ENCODE measurements at regions not wholly inside any gene's neighbourhood (a gene's known extent, or its start where the extent isn't known, plus 50 kb on each side); places are given as distances from the start of the nearest gene placed in this dataset.

DNA sequence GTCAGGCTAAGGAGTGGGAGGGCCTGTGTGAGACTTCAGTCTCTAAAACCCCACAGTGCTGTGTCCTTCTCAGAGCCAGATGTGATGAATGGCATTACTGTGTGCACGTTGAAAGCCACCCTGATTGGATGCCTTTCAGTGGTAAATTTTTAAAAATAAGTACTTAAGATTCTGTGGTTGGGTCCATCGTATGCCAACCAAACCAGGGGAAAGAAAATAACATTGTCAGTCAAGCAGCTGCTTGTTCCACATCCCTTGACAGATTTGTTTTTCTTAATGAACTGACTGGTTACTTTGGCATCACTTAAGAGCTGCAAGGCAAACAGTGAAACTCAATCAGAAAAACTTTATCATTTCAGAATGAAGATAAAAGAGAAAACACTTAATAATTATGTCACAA is 334.0 kb upstream of the NT5E start:
- no peaks in the 10 kb centered on the region for H3K36me3 ChIP-seq (ENCODE audit: insufficient read depth, low read length)
- Mint-ChIP-seq H3K9me3 (no peaks in the 10 kb centered on the region), H3K27me3 (no peaks in the 10 kb centered on the region), H3K27ac (no peak overlapping the region), H3K36me3 (ENCODE audit: low read depth) (no peaks in the 10 kb centered on the region), H3K4me1 (ENCODE audit: low read depth) (no peaks in the 10 kb centered on the region), H3K4me3 (no peak overlapping the region)
- ATAC-seq (ENCODE audit: poor library complexity) (no peak), DNase-seq (no peak)
- POLR2A ChIA-PET = no interaction called here
- CTCF ChIA-PET = no interaction called here
- no peaks in the 10 kb centered on the region for H3K9me3 ChIP-seq (ENCODE audit: control insufficient read depth in 1 of 2, insufficient read depth in 1 of 2, low read length in 2 of 2)
- intact Hi-C loops (cut with DNase I, micrococcal nuclease) = no loop called here
- TF ChIP-seq CTCF (IDR thresholded peaks at IDR 0.05) = no peak
- H3K4me3 ChIP-seq (ENCODE audit: low read length) = no peak overlapping the region
- H3K4me1 ChIP-seq (ENCODE audit: insufficient read depth, low read length) = no peaks in the 10 kb centered on the region
- no peaks in the 10 kb centered on the region for H3K27me3 ChIP-seq (ENCODE audit: control insufficient read depth in 1 of 2, insufficient read depth in 2 of 2, low read length in 2 of 2)
- no peak overlapping the region for H3K27ac ChIP-seq (ENCODE audit: low read depth in 1 of 2, low read length in 2 of 2)

GRCh38 chr6:85115376-85115775 is 334.5 kb upstream of the NT5E start:
- intact Hi-C loops (cut with DNase I, micrococcal nuclease) = no loop called here
- no peak for DNase-seq
- Histone ChIP-seq H3K36me3 (ENCODE audit: insufficient read depth, low read length) (no peaks in the 10 kb centered on the region), H3K4me3 (ENCODE audit: low read length) (no peak overlapping the region), H3K27ac (ENCODE audit: low read depth in 1 of 2, low read length in 2 of 2) (no peak overlapping the region), H3K4me1 (ENCODE audit: insufficient read depth, low read length) (no peaks in the 10 kb centered on the region), H3K9me3 (ENCODE audit: control insufficient read depth in 1 of 2, insufficient read depth in 1 of 2, low read length in 2 of 2) (no peaks in the 10 kb centered on the region), H3K27me3 (ENCODE audit: control insufficient read depth in 1 of 2, insufficient read depth in 2 of 2, low read length in 2 of 2) (no peaks in the 10 kb centered on the region)
- POLR2A ChIA-PET = no interaction called here
- Mint-ChIP-seq H3K27me3 (no peaks in the 10 kb centered on the region), H3K4me3 (no peak overlapping the region), H3K4me1 (ENCODE audit: low read depth) (no peaks in the 10 kb centered on the region), H3K27ac (no peak overlapping the region), H3K9me3 (no peaks in the 10 kb centered on the region), H3K36me3 (ENCODE audit: low read depth) (no peaks in the 10 kb centered on the region)
- TF ChIP-seq CTCF (IDR thresholded peaks at IDR 0.05) = no peak
- CTCF ChIA-PET = no interaction called here
- ATAC-seq (ENCODE audit: poor library complexity) = no peak

DNA sequence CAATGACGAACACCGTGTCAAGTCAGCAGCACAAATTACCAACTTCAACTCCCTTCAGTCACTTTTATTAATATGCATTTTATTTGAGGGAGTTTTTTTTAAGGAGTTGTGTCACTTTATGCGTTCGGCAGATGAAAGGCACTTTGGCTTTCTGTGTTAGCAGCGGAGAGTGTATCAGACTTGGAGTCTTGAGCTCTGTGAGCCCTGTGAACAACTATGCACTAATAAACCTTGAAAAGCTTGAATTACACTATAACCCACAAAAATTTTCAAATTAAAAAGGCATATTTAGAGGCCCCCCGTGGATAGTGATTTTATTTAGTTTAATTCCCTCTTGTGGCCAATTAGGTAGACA is 335.3 kb upstream of the NT5E start:
- H3K27me3 Mint-ChIP-seq = no peaks in the 10 kb centered on the region
- no peaks in the 10 kb centered on the region for H3K9me3 Mint-ChIP-seq
- Histone ChIP-seq H3K4me3 (ENCODE audit: low read length) (no peak overlapping the region), H3K27ac (ENCODE audit: low read depth in 1 of 2, low read length in 2 of 2) (no peak overlapping the region), H3K36me3 (ENCODE audit: insufficient read depth, low read length) (no peaks in the 10 kb centered on the region), H3K4me1 (ENCODE audit: insufficient read depth, low read length) (no peaks in the 10 kb centered on the region), H3K27me3 (ENCODE audit: control insufficient read depth in 1 of 2, insufficient read depth in 2 of 2, low read length in 2 of 2) (no peaks in the 10 kb centered on the region), H3K9me3 (ENCODE audit: control insufficient read depth in 1 of 2, insufficient read depth in 1 of 2, low read length in 2 of 2) (no peaks in the 10 kb centered on the region)
- ChIA-PET CTCF (no interaction called here), POLR2A (no interaction called here)
- no peak overlapping the region for H3K4me3 Mint-ChIP-seq
- no peak for TF ChIP-seq CTCF (IDR thresholded peaks at IDR 0.05)
- DNase-seq (no peak), ATAC-seq (ENCODE audit: poor library complexity) (no peak)
- H3K4me1 Mint-ChIP-seq (ENCODE audit: low read depth) = no peaks in the 10 kb centered on the region
- intact Hi-C loops (cut with DNase I, micrococcal nuclease) = no loop called here
- no peak overlapping the region for H3K27ac Mint-ChIP-seq
- no peaks in the 10 kb centered on the region for H3K36me3 Mint-ChIP-seq (ENCODE audit: low read depth)

Data from CD4-positive, alpha-beta T cell (primary cell).